ENCODE measurements at regions not wholly inside any gene's neighbourhood (a gene's known extent, or its start where the extent isn't known, plus 50 kb on each side); places are given as distances from the start of the nearest gene placed in this dataset.

DNA sequence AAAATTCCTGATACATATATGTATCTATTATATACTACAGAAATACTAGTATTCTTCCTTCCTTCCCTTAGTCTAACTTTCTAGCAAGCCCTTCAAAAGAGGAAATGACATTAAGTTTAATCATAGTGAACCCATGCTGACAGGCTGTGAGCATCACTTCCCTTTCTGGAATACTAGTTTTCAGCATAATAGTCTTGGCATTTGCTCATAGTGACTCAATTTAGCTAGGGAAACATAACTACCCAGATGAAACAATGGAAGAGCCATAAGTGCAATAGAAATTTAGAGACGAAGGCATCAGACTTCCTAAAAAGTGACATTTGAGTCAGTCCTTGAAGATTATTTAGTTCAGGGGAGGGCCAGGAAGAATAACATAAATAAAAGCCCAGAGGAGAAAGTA, 184.5 kb upstream of the CRY1 start:
- DNase-seq (ENCODE audit: low read depth), result peak; percentile 22

- no peak for DNase-seq (ENCODE audit: low read depth)
Observed at GRCh38 chr12:107282628-107283027, 189.3 kb upstream of the CRY1 start.

DNA sequence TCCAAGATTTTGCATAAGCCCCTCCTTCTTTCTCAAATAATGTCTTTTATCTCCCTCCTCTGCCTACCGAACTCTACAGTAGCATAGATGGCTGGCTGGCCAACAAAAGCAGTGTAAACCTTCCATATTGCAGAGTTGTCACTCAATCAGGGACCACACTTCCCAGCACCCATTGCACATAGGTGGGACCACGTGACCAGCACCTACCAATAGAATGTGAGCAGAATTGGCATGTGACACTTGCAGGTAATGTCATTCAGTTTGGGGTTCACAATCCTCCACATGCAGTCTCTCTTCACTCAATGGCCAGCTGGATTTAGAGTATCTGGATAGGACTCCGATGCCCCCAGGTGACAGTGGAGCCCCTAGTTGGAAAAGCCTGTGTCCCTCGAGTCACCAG, 190.3 kb upstream of the CRY1 start:
- DNase-seq (ENCODE audit: low read depth), result no peak

GRCh38 chr12:107284692-107285091, 191.3 kb upstream of the CRY1 start:
- DNase-seq (ENCODE audit: low read depth), result no peak

- no peak for DNase-seq (ENCODE audit: low read depth)
Observed at GRCh38 chr12:107287436-107288413, 194.4 kb upstream of the CRY1 start.

- no peak for DNase-seq (ENCODE audit: low read depth)
Observed at GRCh38 chr12:107288414-107289127, 195.2 kb upstream of the CRY1 start.

- DNase-seq (ENCODE audit: low read depth), result no peak
Observed at GRCh38 chr12:107291018-107291417, 197.7 kb upstream of the CRY1 start.

- DNase-seq (ENCODE audit: low read depth), result no peak
Observed at GRCh38 chr12:107296681-107297089, 203.3 kb upstream of the CRY1 start.

GRCh38 chr12:107302649-107303341, 209.4 kb upstream of the CRY1 start:
- DNase-seq (ENCODE audit: low read depth), result no peak

GRCh38 chr12:107304588-107305532, 211.5 kb upstream of the CRY1 start:
- DNase-seq (ENCODE audit: low read depth), result no peak

- no peak for DNase-seq (ENCODE audit: low read depth)
Observed at GRCh38 chr12:107306141-107306659, 212.9 kb upstream of the CRY1 start.

DNA sequence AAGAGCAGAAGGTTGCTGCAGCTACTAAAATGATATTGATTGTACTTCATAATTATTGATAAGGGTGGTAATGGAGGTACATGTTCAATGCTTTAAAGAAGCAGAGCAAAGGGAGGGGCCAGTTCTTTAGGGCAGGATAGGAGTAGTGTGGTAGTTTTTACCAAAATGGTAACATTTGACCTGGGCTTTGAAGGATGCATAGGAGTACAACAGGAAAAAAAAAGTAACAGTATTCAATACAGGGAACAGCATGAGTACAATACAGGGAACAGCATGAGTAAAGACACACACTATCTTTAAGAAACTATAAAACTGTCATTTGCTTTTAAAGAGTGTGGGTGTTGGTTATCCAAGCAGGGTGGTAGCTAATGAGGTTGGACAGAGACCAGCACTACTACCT, 215.0 kb upstream of the CRY1 start:
- DNase-seq (ENCODE audit: low read depth), result no peak

- no peak for DNase-seq (ENCODE audit: low read depth)
Observed at GRCh38 chr12:107309020-107309419, 215.7 kb upstream of the CRY1 start.

DNA sequence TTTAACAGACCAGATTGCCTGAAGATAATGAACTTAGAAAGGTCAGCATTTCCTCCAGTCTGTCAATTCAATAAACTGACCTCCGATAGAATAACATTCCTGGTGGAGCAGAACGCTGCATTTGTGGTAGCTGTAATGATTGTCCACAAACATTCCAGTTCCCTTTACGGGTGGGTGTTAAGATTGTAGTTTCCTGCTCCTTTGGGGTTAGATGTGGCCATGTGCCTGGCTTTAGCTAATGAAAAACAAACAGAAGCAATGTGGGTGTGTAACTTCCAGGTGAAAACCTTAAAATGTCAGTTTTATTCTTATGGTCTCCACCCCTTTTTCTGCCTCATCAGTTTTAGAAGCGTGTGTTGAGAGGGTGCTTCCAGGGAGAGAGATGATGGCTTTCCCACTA, 217.3 kb upstream of the CRY1 start:
- no peak for DNase-seq (ENCODE audit: low read depth)

DNA sequence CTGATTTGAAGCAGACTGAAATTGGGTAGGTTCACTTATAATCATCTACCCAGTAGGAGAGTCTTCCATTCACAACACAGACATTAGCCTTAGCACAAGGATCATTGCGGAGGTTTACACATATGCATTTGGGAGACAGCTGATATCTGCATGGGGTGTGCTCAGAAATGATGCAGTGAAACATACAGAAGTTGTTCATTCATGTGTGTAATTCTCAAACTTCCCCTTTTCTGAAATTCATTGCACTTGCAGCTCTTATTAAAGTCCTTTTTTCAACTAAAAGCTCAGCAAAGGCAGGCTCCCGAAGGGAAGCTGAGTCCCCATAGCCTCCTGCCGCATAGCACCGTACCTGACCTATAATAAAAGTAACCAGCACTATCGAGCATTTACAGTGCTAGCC, 218.3 kb upstream of the CRY1 start:
- DNase-seq (ENCODE audit: low read depth), result no peak

- peak; percentile 92 for DNase-seq (ENCODE audit: low read depth)
Observed at GRCh38 chr12:107317751-107318555, 224.6 kb upstream of the CRY1 start.

DNA sequence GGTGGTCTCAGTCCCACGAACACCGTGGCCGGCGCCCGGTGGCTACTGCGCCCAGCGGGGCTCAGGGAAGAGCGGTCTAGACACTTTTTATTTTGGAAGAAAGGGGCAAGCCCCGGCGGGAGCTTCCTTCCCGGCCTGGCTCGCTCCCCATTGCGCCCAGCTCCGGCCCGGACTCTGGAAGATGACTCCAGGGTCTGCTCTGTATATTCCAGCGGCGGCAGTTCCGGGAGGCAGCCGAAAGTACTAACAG, 225.1 kb upstream of the CRY1 start:
- no peak for DNase-seq (ENCODE audit: low read depth)

DNA sequence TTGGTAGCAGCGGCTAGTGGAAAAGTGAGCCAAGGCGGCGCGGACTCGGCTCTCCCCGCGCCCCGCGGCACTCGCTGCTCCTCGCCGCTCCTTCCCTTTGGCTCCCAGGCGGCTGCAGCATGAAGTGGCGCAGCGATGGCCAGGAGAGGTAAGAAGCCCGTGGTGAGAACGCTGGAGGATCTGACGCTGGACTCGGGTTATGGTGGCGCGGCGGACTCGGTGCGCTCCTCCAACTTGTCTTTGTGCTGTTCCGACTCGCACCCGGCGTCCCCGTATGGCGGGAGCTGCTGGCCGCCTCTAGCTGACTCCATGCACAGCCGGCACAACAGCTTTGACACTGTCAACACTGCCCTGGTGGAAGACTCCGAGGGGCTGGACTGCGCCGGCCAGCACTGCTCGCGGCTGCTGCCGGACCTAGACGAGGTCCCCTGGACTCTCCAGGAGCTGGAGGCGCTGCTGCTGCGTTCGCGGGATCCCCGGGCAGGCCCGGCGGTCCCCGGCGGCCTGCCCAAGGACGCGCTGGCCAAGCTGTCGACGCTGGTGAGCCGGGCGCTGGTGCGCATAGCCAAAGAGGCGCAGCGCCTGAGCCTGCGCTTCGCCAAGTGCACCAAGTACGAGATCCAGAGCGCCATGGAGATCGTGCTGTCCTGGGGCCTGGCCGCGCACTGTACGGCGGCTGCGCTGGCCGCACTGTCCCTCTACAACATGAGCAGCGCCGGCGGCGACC, 225.6 kb upstream of the CRY1 start:
- peak; percentile 59 for DNase-seq (ENCODE audit: low read depth)

DNA sequence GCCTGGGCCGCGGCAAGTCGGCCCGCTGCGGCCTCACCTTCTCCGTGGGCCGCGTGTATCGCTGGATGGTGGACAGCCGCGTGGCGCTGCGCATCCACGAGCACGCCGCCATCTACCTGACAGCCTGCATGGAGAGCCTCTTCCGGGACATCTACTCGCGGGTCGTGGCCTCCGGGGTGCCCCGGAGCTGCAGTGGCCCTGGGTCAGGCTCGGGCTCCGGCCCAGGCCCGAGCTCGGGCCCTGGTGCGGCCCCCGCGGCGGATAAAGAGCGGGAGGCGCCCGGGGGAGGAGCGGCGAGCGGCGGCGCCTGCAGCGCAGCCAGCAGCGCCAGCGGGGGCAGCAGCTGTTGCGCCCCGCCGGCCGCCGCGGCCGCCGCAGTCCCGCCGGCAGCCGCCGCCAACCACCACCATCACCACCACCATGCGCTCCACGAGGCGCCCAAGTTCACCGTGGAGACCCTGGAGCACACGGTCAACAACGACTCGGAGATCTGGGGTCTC, 226.2 kb upstream of the CRY1 start:
- DNase-seq (ENCODE audit: low read depth), result no peak
